PC-3 (cell line): ENCODE measurements at regions not wholly inside any gene's neighbourhood (a gene's known extent, or its start where the extent isn't known, plus 50 kb on each side); places are given as distances from the start of the nearest gene placed in this dataset.

Source experiments
- ATAC-seq: fragments of 200-7000 bp; cut with Tn5 transposase; 2 replicates; pipeline ENCODE4 v1.9.1; 2020; ENCODE audit warnings: mild to moderate bottlenecking, moderate library complexity
- BruUV-seq: library from RNA; stranded (reverse); fragments of 400-500 nt; replicated peaks from 2 replicates; lab custom pipeline; 2021; lab: Mats Ljungman, UMichigan
- CTCF ChIA-PET: fragments of 300-600 bp; sonication (Branson Sonifier 250); formaldehyde crosslinking; loops from one replicate; lab custom pipeline; 2022; ENCODE audit warnings: antibody characterized with exemption; lab: Charles Lee
- POLR2A ChIA-PET: fragments of 300-600 bp; sonication (Branson Sonifier 250); formaldehyde crosslinking; loops from one replicate; lab custom pipeline; 2022; ENCODE audit warnings: antibody characterized with exemption; ENCODE audit not compliant: unreplicated experiment; lab: Charles Lee
- DNase-seq: peaks from one replicate; pipeline ENCODE4 v3.0.0-alpha.2; 2015
- H2AFZ ChIP-seq: fragments of 300-600 bp; sonication (generic); 2 replicates; pipeline ENCODE4 v1.6.0; 2016; ENCODE audit warnings: antibody characterized with exemption, low read length
- H3F3A ChIP-seq: fragments of 300-600 bp; sonication (generic); one replicate; pipeline ENCODE4 v1.6.0; 2017; ENCODE audit warnings: antibody characterized with exemption, low read length, control low read depth, mild to moderate bottlenecking; ENCODE audit not compliant: unreplicated experiment
- H3K27ac ChIP-seq: fragments of 300-600 bp; sonication (generic); 2 replicates; pipeline ENCODE4 v1.5.1; 2016; ENCODE audit warnings: mild to moderate bottlenecking, low read length
- H3K27me3 ChIP-seq: fragments of 300-600 bp; sonication (generic); 2 replicates; pipeline ENCODE4 v1.6.1; 2016; ENCODE audit warnings: low read length, mixed read lengths
- H3K36me3 ChIP-seq: fragments of 300-600 bp; sonication (generic); 2 replicates; pipeline ENCODE4 v1.6.1; 2016; ENCODE audit warnings: low read depth, mixed run types, low read length, mixed read lengths
- H3K4me1 ChIP-seq: fragments of 300-600 bp; sonication (generic); 2 replicates; pipeline ENCODE4 v1.5.1; 2016; ENCODE audit warnings: low read length; ENCODE audit not compliant: insufficient read depth
- H3K4me2 ChIP-seq: fragments of 300-600 bp; sonication (generic); 2 replicates; pipeline ENCODE4 v1.6.0; 2016; ENCODE audit warnings: low read length
- H3K4me3 ChIP-seq: fragments of 300-600 bp; sonication (generic); 2 replicates; pipeline ENCODE4 v1.5.1; 2016; ENCODE audit warnings: mild to moderate bottlenecking, low read length, mixed read lengths
- H3K79me2 ChIP-seq: fragments of 300-600 bp; sonication (generic); 2 replicates; pipeline ENCODE4 v1.6.1; 2017; ENCODE audit warnings: low read length, mixed read lengths
- H3K9ac ChIP-seq: fragments of 300-600 bp; sonication (generic); 2 replicates; pipeline ENCODE4 v1.6.0; 2016; ENCODE audit warnings: mild to moderate bottlenecking, low read length
- H3K9me2 ChIP-seq: fragments of 300-600 bp; sonication (generic); replicated peaks from 2 replicates; pipeline ENCODE4 v1.6.1; 2016; ENCODE audit warnings: mixed run types, low read length, mixed read lengths
- H3K9me3 ChIP-seq: fragments of 300-600 bp; sonication (generic); 2 replicates; pipeline ENCODE4 v1.6.1; 2016; ENCODE audit warnings: low read length, mixed read lengths
- H4K20me1 ChIP-seq: fragments of 300-600 bp; sonication (generic); 2 replicates; pipeline ENCODE4 v1.6.1; 2016; ENCODE audit warnings: low read length, mixed read lengths
- CTCF ChIP-seq: fragments of 300-600 bp; sonication (generic); conservative IDR thresholded peaks from 2 replicates; pipeline ENCODE4 v1.5.1; 2017; ENCODE audit warnings: antibody characterized with exemption, low read depth, mild to moderate bottlenecking, low read length
- EZH2 ChIP-seq: fragments of 300-600 bp; sonication (generic); IDR thresholded peaks from one replicate; pipeline ENCODE4 v1.6.1; 2017; ENCODE audit warnings: antibody characterized with exemption, mild to moderate bottlenecking, low read length; ENCODE audit not compliant: unreplicated experiment
- EZH2phosphoT487 ChIP-seq: fragments of 300-600 bp; sonication (generic); IDR thresholded peaks from 2 replicates; pipeline ENCODE4 v1.6.1; 2018; ENCODE audit warnings: mild to moderate bottlenecking, antibody characterized with exemption, low read length, borderline replicate concordance
- intact Hi-C: fragments of 100-400 bp; cut with micrococcal nuclease; formaldehyde crosslinking; loops from 2 replicates; pipeline ENCODE4 v1.9.0; 2023

- ATAC-seq (no peak), DNase-seq (no peak)
- Histone ChIP-seq H2AFZ (no peak overlapping the region), H3K4me2 (no peak overlapping the region), H3K79me2 (no peaks in the 10 kb centered on the region), H3K27ac (no peak overlapping the region), H3K27me3 (no peaks in the 10 kb centered on the region), H3K9me3 (no peaks in the 10 kb centered on the region), H3K9me2 (no peaks in the 10 kb centered on the region), H3F3A (no peaks in the 10 kb centered on the region), H4K20me1 (no peaks in the 10 kb centered on the region), H3K9ac (no peak overlapping the region), H3K4me1 (no peaks in the 10 kb centered on the region), H3K4me3 (no peak overlapping the region), H3K36me3 (no peaks in the 10 kb centered on the region)
- ChIA-PET CTCF (no interaction called here), POLR2A (no interaction called here)
- no TSS peak for BruUV-seq
- intact Hi-C loops: no loop called here
- TF ChIP-seq CTCF (no peak), EZH2phosphoT487 (no peak), EZH2 (no peak)
Observed at GRCh38 chr9:89256225-89256624, 54.8 kb upstream of the CKS2 start.

GRCh38 chr9:89256642-89257041, 54.4 kb upstream of the CKS2 start:
- CTCF ChIA-PET: no interaction called here

GRCh38 chr9:89260525-89260924, 50.5 kb upstream of the CKS2 start:
- Histone ChIP-seq H3K4me1 (no peaks in the 10 kb centered on the region), H3K4me2 (no peak overlapping the region), H2AFZ (no peak overlapping the region), H3K36me3 (no peaks in the 10 kb centered on the region), H3K27ac (no peak overlapping the region), H3F3A (no peaks in the 10 kb centered on the region), H3K9me3 (no peaks in the 10 kb centered on the region), H3K27me3 (no peaks in the 10 kb centered on the region), H4K20me1 (no peaks in the 10 kb centered on the region), H3K79me2 (no peaks in the 10 kb centered on the region), H3K9me2 (no peaks in the 10 kb centered on the region), H3K9ac (no peak overlapping the region), H3K4me3 (no peak overlapping the region)
- ATAC-seq (no peak), DNase-seq (no peak)
- CTCF ChIA-PET: no interaction called here
- no TSS peak for BruUV-seq
- no peak for TF ChIP-seq EZH2
- no peak for TF ChIP-seq EZH2phosphoT487
- no peak for TF ChIP-seq CTCF
- POLR2A ChIA-PET: no interaction called here
- intact Hi-C loops: no loop called here

More at GRCh38 chr9:89256642-89257041, 54.4 kb upstream of the CKS2 start:
- Histone ChIP-seq H3K9me2 (no peaks in the 10 kb centered on the region), H3K9ac (no peak overlapping the region), H4K20me1 (no peaks in the 10 kb centered on the region), H3K9me3 (no peaks in the 10 kb centered on the region), H3K36me3 (no peaks in the 10 kb centered on the region), H3K27me3 (no peaks in the 10 kb centered on the region), H3K27ac (no peak overlapping the region), H3K4me1 (no peaks in the 10 kb centered on the region), H3K4me2 (no peak overlapping the region), H3K4me3 (no peak overlapping the region), H3K79me2 (no peaks in the 10 kb centered on the region), H2AFZ (no peak overlapping the region), H3F3A (no peaks in the 10 kb centered on the region)
- intact Hi-C loops: no loop called here
- no peak for TF ChIP-seq EZH2
- TF ChIP-seq EZH2phosphoT487: no peak
- no peak for TF ChIP-seq CTCF
- DNase-seq (no peak), ATAC-seq (no peak)
- no TSS peak for BruUV-seq
- POLR2A ChIA-PET: no interaction called here
